Panc1 (cell line): ENCODE measurements at regions not wholly inside any gene's neighbourhood (a gene's known extent, or its start where the extent isn't known, plus 50 kb on each side); places are given as distances from the start of the nearest gene placed in this dataset.

ENCODE experiments used
- ATAC-seq: fragments of 200-7000 bp; cut with Tn5 transposase; 2 replicates; pipeline ENCODE4 v1.9.1; 2020; ENCODE audit warnings: mild to moderate bottlenecking, moderate library complexity
- BruUV-seq: library from RNA; stranded (reverse); fragments of 400-500 nt; replicated peaks from 2 replicates; lab custom pipeline; 2021; lab: Mats Ljungman, UMichigan
- CTCF ChIA-PET: fragments of 300-600 bp; sonication (Branson Sonifier 250); formaldehyde crosslinking; loops from one replicate; lab custom pipeline; 2022; ENCODE audit warnings: antibody characterized with exemption; lab: Charles Lee
- POLR2A ChIA-PET: fragments of 300-600 bp; sonication (Branson Sonifier 250); formaldehyde crosslinking; loops from one replicate; lab custom pipeline; 2022; ENCODE audit warnings: antibody characterized with exemption; lab: Charles Lee
- DNase-seq: peaks from one replicate; pipeline ENCODE4 v3.0.0-alpha.2; 2010; ENCODE audit warnings: low read depth, low spot score
- H3K27ac ChIP-seq: 2 replicates; pipeline ENCODE4 v1.5.1; 2011; ENCODE audit warnings: mild to moderate bottlenecking, low read length, inconsistent platforms
- H3K27me3 ChIP-seq: fragments of 200-500 bp; sonication (Bioruptor generic); 2 replicates; pipeline ENCODE4 v1.6.0; 2014; ENCODE audit warnings: low read length, inconsistent platforms; ENCODE audit not compliant: control insufficient read depth, insufficient read depth
- H3K36me3 ChIP-seq: fragments of 200-500 bp; sonication (Bioruptor generic); 2 replicates; pipeline ENCODE4 v1.5.1; 2014; ENCODE audit warnings: inconsistent platforms, mild to moderate bottlenecking, low read length, moderate library complexity; ENCODE audit not compliant: control insufficient read depth, insufficient read depth
- H3K4me1 ChIP-seq: 2 replicates; pipeline ENCODE4 v1.5.1; 2011; ENCODE audit warnings: inconsistent platforms, mild to moderate bottlenecking, low read length, moderate library complexity; ENCODE audit not compliant: control insufficient read depth, insufficient read depth
- H3K4me3 ChIP-seq, 2 experiments: 2 replicates each; pipeline ENCODE4 v1.5.1; 2011 to 2012; ENCODE audit warnings: low read depth in 2 of 2, low read length in 2 of 2, mild to moderate bottlenecking in 2 of 2, inconsistent platforms in 1 of 2, moderate library complexity in 1 of 2
- H3K9me3 ChIP-seq: fragments of 200-500 bp; sonication (Bioruptor generic); 2 replicates; pipeline ENCODE4 v1.5.1; 2014; ENCODE audit warnings: low read depth, mild to moderate bottlenecking, inconsistent platforms, low read length, moderate library complexity; ENCODE audit not compliant: control insufficient read depth, insufficient read depth
- POLR2AphosphoS5 ChIP-seq: IDR thresholded peaks from 2 replicates; pipeline ENCODE4 v1.6.1; 2012; ENCODE audit warnings: mild to moderate bottlenecking, low read depth, low read length, moderate library complexity
- SIN3A ChIP-seq: IDR thresholded peaks from 2 replicates; pipeline ENCODE4 v1.6.1; 2012; ENCODE audit warnings: low read depth, mild to moderate bottlenecking, low read length, moderate library complexity, borderline replicate concordance; ENCODE audit not compliant: insufficient read depth
- TCF7L2 ChIP-seq: IDR thresholded peaks from 2 replicates; pipeline ENCODE4 v1.6.1; 2011; ENCODE audit warnings: mild to moderate bottlenecking, low read depth, low read length, inconsistent platforms
- in situ Hi-C: cut with HindIII; loops from 2 replicates; pipeline ENCODE4 v1.10.0; 2016; ENCODE audit warnings: low sequenced_read_pairs, low pct_unique_long_range_greater_than_20kb
- intact Hi-C: fragments of 100-400 bp; cut with micrococcal nuclease; formaldehyde crosslinking; loops from one replicate; pipeline ENCODE4 v1.10.0; 2022; ENCODE audit not compliant: unreplicated experiment
- TF ChIP-seq, protein P1 (sequence below): fragments of 450-650 bp; IDR thresholded peaks from 2 replicates; pipeline ENCODE4 v1.5.1; 2017; ENCODE audit warnings: mild to moderate bottlenecking
- TF ChIP-seq, protein P2 (sequence below), 2 experiments: IDR thresholded peaks; 2 replicates each; pipeline ENCODE4 v1.6.1; 2011 to 2012; ENCODE audit warnings: low read depth in 2 of 2, control low read depth in 1 of 2, low read length in 1 of 2, mild to moderate bottlenecking in 1 of 2, moderate library complexity in 1 of 2; ENCODE audit not compliant: insufficient read depth in 1 of 2

DNA sequence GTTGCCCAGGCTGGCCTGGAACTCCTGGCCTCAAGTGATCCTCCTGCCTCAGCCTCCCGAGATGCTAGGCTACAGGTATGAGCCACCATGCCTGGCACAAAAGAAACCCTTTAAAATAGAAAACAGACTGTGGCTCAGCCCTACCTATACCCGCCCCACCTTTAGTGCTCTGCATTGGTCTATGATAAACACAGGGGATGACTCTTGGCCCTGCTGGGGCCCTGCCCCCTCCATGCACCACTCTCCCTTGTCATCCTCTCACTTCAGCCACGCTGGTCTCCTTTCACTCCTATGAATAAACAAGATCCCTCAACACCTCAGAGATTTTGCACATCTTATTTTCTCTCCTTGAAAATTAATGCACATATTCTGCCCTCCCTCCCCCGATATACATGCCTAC, 251.4 kb upstream of the KLF14 start:
- no peak for TF ChIP-seq POLR2AphosphoS5
- TF ChIP-seq SIN3A: no peak
- TF ChIP-seq, protein P1, sequence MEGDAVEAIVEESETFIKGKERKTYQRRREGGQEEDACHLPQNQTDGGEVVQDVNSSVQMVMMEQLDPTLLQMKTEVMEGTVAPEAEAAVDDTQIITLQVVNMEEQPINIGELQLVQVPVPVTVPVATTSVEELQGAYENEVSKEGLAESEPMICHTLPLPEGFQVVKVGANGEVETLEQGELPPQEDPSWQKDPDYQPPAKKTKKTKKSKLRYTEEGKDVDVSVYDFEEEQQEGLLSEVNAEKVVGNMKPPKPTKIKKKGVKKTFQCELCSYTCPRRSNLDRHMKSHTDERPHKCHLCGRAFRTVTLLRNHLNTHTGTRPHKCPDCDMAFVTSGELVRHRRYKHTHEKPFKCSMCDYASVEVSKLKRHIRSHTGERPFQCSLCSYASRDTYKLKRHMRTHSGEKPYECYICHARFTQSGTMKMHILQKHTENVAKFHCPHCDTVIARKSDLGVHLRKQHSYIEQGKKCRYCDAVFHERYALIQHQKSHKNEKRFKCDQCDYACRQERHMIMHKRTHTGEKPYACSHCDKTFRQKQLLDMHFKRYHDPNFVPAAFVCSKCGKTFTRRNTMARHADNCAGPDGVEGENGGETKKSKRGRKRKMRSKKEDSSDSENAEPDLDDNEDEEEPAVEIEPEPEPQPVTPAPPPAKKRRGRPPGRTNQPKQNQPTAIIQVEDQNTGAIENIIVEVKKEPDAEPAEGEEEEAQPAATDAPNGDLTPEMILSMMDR: no peak
- no TSS peak for BruUV-seq
- Histone ChIP-seq H3K4me1 (peaks cover 7% of the 10 kb centered on the region; the same call in 1 of the 2 replicates), H3K27me3 (no peaks in the 10 kb centered on the region), H3K27ac (no peak overlapping the region), H3K9me3 (no peaks in the 10 kb centered on the region), H3K36me3 (0 out of 2 replicates have a peak, but pooled peaks cover 2% of the 10 kb centered on the region), H3K4me3 (no peak overlapping the region)
- in situ Hi-C loops: no loop called here
- intact Hi-C loops: no loop called here
- ChIA-PET POLR2A (no interaction called here), CTCF (no interaction called here)
- DNase-seq (no peak), ATAC-seq (no peak)

DNA sequence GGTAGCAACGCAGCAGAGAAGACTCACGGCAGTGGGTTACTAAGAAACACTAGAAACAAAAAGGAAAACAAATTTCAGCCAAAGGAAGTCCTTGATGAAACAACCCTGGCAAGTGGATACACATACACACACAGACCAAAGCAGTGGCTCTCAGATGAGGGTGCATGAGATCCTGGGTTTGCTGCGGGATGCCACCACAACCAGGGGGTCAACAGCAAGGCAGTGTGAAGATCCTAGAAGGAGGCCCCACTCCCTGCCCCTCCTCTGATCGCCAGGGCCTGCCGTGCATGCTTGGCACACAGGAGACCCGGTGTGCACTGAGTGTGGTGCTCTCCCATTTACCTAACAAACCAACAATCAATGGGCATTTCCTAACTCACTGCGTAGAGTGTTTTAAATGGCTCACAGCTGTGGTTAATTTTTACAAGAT, 252.3 kb upstream of the KLF14 start:
- ChIA-PET POLR2A (no interaction called here), CTCF (no interaction called here)
- DNase-seq (no peak), ATAC-seq (no peak)
- Histone ChIP-seq H3K4me3 (no peak overlapping the region), H3K9me3 (no peaks in the 10 kb centered on the region), H3K27ac (no peak overlapping the region), H3K36me3 (0 out of 2 replicates have a peak, but pooled peaks cover 2% of the 10 kb centered on the region), H3K4me1 (peaks cover 7% of the 10 kb centered on the region; the same call in 1 of the 2 replicates), H3K27me3 (no peaks in the 10 kb centered on the region)
- BruUV-seq: no TSS peak
- intact Hi-C loops: no loop called here
- in situ Hi-C loops: no loop called here
- TF ChIP-seq TCF7L2 (no peak), SIN3A (no peak), POLR2AphosphoS5 (no peak)
- TF ChIP-seq, protein P2, sequence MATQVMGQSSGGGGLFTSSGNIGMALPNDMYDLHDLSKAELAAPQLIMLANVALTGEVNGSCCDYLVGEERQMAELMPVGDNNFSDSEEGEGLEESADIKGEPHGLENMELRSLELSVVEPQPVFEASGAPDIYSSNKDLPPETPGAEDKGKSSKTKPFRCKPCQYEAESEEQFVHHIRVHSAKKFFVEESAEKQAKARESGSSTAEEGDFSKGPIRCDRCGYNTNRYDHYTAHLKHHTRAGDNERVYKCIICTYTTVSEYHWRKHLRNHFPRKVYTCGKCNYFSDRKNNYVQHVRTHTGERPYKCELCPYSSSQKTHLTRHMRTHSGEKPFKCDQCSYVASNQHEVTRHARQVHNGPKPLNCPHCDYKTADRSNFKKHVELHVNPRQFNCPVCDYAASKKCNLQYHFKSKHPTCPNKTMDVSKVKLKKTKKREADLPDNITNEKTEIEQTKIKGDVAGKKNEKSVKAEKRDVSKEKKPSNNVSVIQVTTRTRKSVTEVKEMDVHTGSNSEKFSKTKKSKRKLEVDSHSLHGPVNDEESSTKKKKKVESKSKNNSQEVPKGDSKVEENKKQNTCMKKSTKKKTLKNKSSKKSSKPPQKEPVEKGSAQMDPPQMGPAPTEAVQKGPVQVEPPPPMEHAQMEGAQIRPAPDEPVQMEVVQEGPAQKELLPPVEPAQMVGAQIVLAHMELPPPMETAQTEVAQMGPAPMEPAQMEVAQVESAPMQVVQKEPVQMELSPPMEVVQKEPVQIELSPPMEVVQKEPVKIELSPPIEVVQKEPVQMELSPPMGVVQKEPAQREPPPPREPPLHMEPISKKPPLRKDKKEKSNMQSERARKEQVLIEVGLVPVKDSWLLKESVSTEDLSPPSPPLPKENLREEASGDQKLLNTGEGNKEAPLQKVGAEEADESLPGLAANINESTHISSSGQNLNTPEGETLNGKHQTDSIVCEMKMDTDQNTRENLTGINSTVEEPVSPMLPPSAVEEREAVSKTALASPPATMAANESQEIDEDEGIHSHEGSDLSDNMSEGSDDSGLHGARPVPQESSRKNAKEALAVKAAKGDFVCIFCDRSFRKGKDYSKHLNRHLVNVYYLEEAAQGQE (IDR thresholded peaks at IDR 0.05; ENCODE audit: insufficient read depth in 1 of 2, low read depth in 2 of 2, low read length in 1 of 2): no peak
- TF ChIP-seq, protein P1: no peak
